HEK293 (cell line): ENCODE measurements at regions not wholly inside any gene's neighbourhood (a gene's known extent, or its start where the extent isn't known, plus 50 kb on each side); places are given as distances from the start of the nearest gene placed in this dataset.

Experiments used
- AEBP2 ChIP-seq: fragments of 450-650 bp; formaldehyde crosslinking; IDR thresholded peaks from 2 replicates; pipeline ENCODE4 v1.5.1; 2016; ENCODE audit warnings: missing biosample characterization, missing genetic modification characterization, borderline replicate concordance
- KLF17 ChIP-seq: fragments of 450-650 bp; formaldehyde crosslinking; IDR thresholded peaks from 2 replicates; pipeline ENCODE4 v1.5.1; 2016; ENCODE audit warnings: missing biosample characterization, missing genetic modification characterization
- PATZ1 ChIP-seq: fragments of 450-650 bp; formaldehyde crosslinking; IDR thresholded peaks from 2 replicates; pipeline ENCODE4 v1.5.1; 2016; ENCODE audit warnings: missing biosample characterization, missing genetic modification characterization
- PRDM10 ChIP-seq: fragments of 450-650 bp; formaldehyde crosslinking; IDR thresholded peaks from 2 replicates; pipeline ENCODE4 v1.5.1; 2016; ENCODE audit warnings: missing biosample characterization, missing genetic modification characterization
- REPIN1 ChIP-seq: fragments of 450-650 bp; formaldehyde crosslinking; IDR thresholded peaks from 2 replicates; pipeline ENCODE4 v1.5.1; 2017; ENCODE audit warnings: missing biosample characterization, missing genetic modification characterization, low read depth
- SP2 ChIP-seq: fragments of 450-650 bp; formaldehyde crosslinking; IDR thresholded peaks from 2 replicates; pipeline ENCODE4 v1.5.1; 2016; ENCODE audit warnings: missing biosample characterization, missing genetic modification characterization
- ZBTB26 ChIP-seq: fragments of 450-650 bp; formaldehyde crosslinking; optimal IDR thresholded peaks from 2 replicates; pipeline ENCODE3; 2016; ENCODE audit warnings: missing biosample characterization, mild to moderate bottlenecking, missing genetic modification characterization
- ZBTB44 ChIP-seq: fragments of 450-650 bp; IDR thresholded peaks from 2 replicates; pipeline ENCODE4 v1.5.1; 2018; ENCODE audit warnings: missing biosample characterization, mild to moderate bottlenecking, missing genetic modification characterization
- ZBTB48 ChIP-seq: fragments of 450-650 bp; formaldehyde crosslinking; IDR thresholded peaks from 2 replicates; pipeline ENCODE4 v1.5.1; 2016; ENCODE audit warnings: missing biosample characterization, missing genetic modification characterization
- ZBTB7A ChIP-seq: fragments of 450-650 bp; formaldehyde crosslinking; IDR thresholded peaks from 2 replicates; pipeline ENCODE4 v1.5.1; 2016; ENCODE audit warnings: low read depth, missing biosample characterization, missing genetic modification characterization
- ZBTB8A ChIP-seq: fragments of 450-650 bp; formaldehyde crosslinking; IDR thresholded peaks from 2 replicates; pipeline ENCODE4 v1.5.1; 2016; ENCODE audit warnings: missing biosample characterization, missing genetic modification characterization
- ZFHX2 ChIP-seq: fragments of 450-650 bp; formaldehyde crosslinking; conservative IDR thresholded peaks from 2 replicates; pipeline ENCODE4 v1.5.1; 2016; ENCODE audit warnings: missing biosample characterization, missing genetic modification characterization
- ZNF248 ChIP-seq: fragments of 450-650 bp; formaldehyde crosslinking; IDR thresholded peaks from 2 replicates; pipeline ENCODE4 v1.5.1; 2017; ENCODE audit warnings: missing biosample characterization, missing genetic modification characterization
- ZNF449 ChIP-seq: fragments of 450-650 bp; formaldehyde crosslinking; IDR thresholded peaks from 2 replicates; pipeline ENCODE4 v1.5.1; 2017; ENCODE audit warnings: missing biosample characterization, mild to moderate bottlenecking, missing genetic modification characterization, moderate library complexity
- ZNF473 ChIP-seq: fragments of 450-650 bp; formaldehyde crosslinking; IDR thresholded peaks from 2 replicates; pipeline ENCODE4 v1.5.1; 2017; ENCODE audit warnings: missing biosample characterization, missing genetic modification characterization
- ZNF501 ChIP-seq: fragments of 450-650 bp; formaldehyde crosslinking; IDR thresholded peaks from 2 replicates; pipeline ENCODE4 v1.5.1; 2016; ENCODE audit warnings: missing biosample characterization, missing genetic modification characterization
- ZNF654 ChIP-seq: fragments of 450-650 bp; formaldehyde crosslinking; IDR thresholded peaks from 2 replicates; pipeline ENCODE4 v1.5.1; 2016; ENCODE audit warnings: low read depth, missing biosample characterization, missing genetic modification characterization
- ZNF776 ChIP-seq: fragments of 450-650 bp; formaldehyde crosslinking; IDR thresholded peaks from 2 replicates; pipeline ENCODE4 v1.5.0; 2017; ENCODE audit warnings: missing biosample characterization, missing genetic modification characterization, borderline replicate concordance
- ZNF837 ChIP-seq: fragments of 450-650 bp; formaldehyde crosslinking; IDR thresholded peaks from 2 replicates; pipeline ENCODE4 v1.5.1; 2016; ENCODE audit warnings: missing biosample characterization, missing genetic modification characterization

- 0 out of 2 replicates have a peak, but pooled peaks have one; percentile 13 for TF ChIP-seq ZBTB44 (tag by site-specific recombination)
- TF ChIP-seq ZNF473 (tag by site-specific recombination), result no peak
- TF ChIP-seq KLF17, result peak; percentile 60
- TF ChIP-seq ZNF654 (tag by site-specific recombination), result peak; percentile 37; the same call in 1 of the 2 replicates
- TF ChIP-seq SP2, result no peak
- TF ChIP-seq ZBTB8A (tag by site-specific recombination), result 0 out of 2 replicates have a peak, but pooled peaks have one; percentile 60
- TF ChIP-seq ZNF501 (tag by site-specific recombination), result no peak
- TF ChIP-seq PATZ1, result peak; percentile 19; the same call in 1 of the 2 replicates
- 0 out of 2 replicates have a peak, but pooled peaks have one; percentile 22 for TF ChIP-seq PRDM10
- no peak for TF ChIP-seq ZNF248 (tag by site-specific recombination)
- TF ChIP-seq ZBTB26 (tag by site-specific recombination), result peak; percentile 64
- no peak for TF ChIP-seq AEBP2
- peak; percentile 39; the same call in 1 of the 2 replicates for TF ChIP-seq ZNF449 (tag by site-specific recombination)
- TF ChIP-seq ZBTB48 (tag by site-specific recombination), result peak; percentile 58
- TF ChIP-seq REPIN1, result no peak
- no peak for TF ChIP-seq ZNF837 (tag by site-specific recombination)
- TF ChIP-seq ZFHX2, result 0 out of 2 replicates have a peak, but pooled peaks have one; percentile 21
- TF ChIP-seq ZBTB7A (tag by site-specific recombination), result no peak
- TF ChIP-seq ZNF776 (tag by site-specific recombination), result no peak
These were observed 134.7 kb downstream of the TPRA1 start (continued) for GRCh38 chr3:127455541-127456450.
